ENCODE measurements at regions not wholly inside any gene's neighbourhood (a gene's known extent, or its start where the extent isn't known, plus 50 kb on each side); places are given as distances from the start of the nearest gene placed in this dataset.

DNA sequence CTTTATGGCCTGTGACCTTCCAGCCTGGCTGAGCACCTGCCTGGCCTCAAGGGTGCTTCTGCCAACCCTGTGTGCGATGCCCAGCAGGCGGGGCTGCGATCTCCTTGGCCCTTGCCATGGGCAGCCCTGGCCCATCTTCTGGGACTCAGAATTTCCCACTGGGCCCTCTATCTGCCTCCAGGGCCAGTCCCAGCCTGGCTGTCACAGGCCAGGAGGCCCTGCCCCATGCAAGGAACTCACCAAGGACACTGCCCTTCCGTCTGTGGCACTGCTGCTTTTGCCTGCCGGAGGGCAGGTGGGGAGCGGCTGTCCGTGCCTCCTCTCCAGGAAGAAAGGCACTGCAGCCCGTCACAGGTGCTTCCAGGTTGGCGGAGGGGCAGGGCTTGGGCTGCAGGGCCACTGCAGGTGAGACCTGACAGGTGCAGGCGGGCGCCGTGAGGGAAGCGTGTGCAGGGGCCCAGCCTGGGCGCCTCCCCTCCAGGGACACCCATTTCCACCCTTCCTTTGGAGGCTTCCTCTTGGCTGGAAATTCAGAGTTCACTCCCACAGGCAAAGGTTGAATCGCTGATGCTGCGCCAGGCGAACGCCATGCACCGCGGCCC is 177.8 kb downstream of the KIF26A start:
- DNase-seq = no peak
- Mint-ChIP-seq H3K27me3 (no peaks in the 10 kb centered on the region), H3K4me1 (no peaks in the 10 kb centered on the region), H3K4me3 (no peak overlapping the region), H3K36me3 (ENCODE audit: low read depth) (no peaks in the 10 kb centered on the region), H3K27ac (no peak overlapping the region), H3K9me3 (no peaks in the 10 kb centered on the region)
- ChIA-PET POLR2A (no interaction called here), CTCF (no interaction called here)

DNA sequence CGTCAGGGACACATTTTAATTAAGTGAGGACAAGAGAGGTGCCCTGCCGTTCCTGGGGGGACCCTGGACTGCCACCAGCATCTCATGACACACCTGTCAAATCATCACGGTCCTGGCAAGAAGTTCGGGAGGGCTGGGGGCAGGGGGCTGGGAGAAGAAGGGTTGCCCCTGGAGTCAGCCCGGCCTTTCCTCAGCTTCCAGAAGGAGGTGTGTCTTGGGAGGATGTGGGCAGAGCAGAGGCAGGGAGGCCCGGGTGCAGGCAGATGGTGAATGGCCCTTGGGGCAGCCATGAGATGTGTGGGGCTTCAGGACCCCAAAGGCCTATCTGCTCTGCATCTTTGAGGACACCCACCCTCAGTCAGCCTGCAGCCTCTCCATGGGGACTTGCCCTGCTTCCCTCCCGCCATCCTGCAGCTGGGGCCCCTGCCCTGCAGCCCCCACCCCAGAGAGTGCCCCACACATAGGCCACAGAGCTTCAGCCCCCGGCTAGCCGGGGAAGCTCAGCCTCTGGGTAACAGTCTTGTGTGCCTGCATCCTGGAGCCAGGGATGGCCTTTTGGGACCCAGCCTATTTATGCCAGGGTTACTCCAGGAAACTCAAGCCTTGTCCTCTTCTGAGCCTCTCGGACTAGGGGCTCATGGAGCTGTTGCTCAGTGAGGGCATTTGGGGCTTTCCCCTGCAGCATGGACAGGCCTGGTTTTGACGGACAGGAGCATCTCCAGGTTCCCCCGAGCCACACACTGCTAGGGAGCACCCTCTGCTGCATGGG is 178.5 kb downstream of the KIF26A start:
- POLR2A ChIA-PET = no interaction called here
- no peak overlapping the region for H3K27ac Mint-ChIP-seq

GRCh38 chr14:104317492-104317805 is 179.1 kb downstream of the KIF26A start:
- no peaks in the 10 kb centered on the region for H3K27me3 Mint-ChIP-seq
- DNase-seq = no peak
- CTCF ChIA-PET = no interaction called here

More for the DNA sequence above, 178.5 kb downstream of the KIF26A start:
- CTCF ChIA-PET = no interaction called here
- no peak for DNase-seq
- Mint-ChIP-seq H3K9me3 (no peaks in the 10 kb centered on the region), H3K4me1 (no peaks in the 10 kb centered on the region), H3K27me3 (no peaks in the 10 kb centered on the region), H3K4me3 (no peak overlapping the region), H3K36me3 (ENCODE audit: low read depth) (no peaks in the 10 kb centered on the region)

DNA sequence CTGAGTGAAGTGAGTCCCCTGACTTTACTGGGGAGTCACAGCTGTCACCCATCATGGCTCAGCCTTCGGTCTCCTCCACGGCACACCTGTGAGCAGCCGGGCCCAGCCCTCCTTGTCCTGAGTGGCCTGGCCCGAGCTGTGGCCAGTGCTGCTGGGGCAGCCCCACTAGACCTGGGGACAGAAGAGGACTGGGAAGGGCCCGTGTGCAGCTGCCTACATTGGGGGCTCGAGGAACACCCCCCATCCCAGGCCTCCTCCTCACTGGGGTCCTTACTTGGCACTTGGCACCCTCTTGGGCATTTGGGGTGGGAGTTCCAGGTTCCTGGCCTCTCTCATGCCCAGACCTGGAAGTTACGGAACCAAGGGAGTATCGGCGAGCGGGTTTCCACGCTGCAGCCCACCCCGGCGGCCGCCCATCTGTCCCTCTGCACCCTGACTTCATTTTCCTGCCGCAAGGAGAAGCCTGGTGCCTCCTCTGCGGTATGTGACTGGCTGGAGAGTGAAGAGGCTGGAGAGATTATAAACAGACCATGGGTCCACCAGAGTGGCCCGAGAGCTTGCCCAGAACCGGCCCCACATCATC is 179.7 kb downstream of the KIF26A start:
- Mint-ChIP-seq H3K4me1 (no peaks in the 10 kb centered on the region), H3K27me3 (no peaks in the 10 kb centered on the region), H3K4me3 (no peak overlapping the region), H3K36me3 (ENCODE audit: low read depth) (no peaks in the 10 kb centered on the region), H3K27ac (no peak overlapping the region), H3K9me3 (no peaks in the 10 kb centered on the region)
- no peak for DNase-seq
- ChIA-PET CTCF (no interaction called here), POLR2A (no interaction called here)

More at GRCh38 chr14:104317492-104317805, 179.1 kb downstream of the KIF26A start:
- no peak overlapping the region for H3K27ac Mint-ChIP-seq
- no peak overlapping the region for H3K4me3 Mint-ChIP-seq
- H3K9me3 Mint-ChIP-seq = no peaks in the 10 kb centered on the region
- H3K36me3 Mint-ChIP-seq (ENCODE audit: low read depth) = no peaks in the 10 kb centered on the region
- POLR2A ChIA-PET = no interaction called here
- no peaks in the 10 kb centered on the region for H3K4me1 Mint-ChIP-seq

DNA sequence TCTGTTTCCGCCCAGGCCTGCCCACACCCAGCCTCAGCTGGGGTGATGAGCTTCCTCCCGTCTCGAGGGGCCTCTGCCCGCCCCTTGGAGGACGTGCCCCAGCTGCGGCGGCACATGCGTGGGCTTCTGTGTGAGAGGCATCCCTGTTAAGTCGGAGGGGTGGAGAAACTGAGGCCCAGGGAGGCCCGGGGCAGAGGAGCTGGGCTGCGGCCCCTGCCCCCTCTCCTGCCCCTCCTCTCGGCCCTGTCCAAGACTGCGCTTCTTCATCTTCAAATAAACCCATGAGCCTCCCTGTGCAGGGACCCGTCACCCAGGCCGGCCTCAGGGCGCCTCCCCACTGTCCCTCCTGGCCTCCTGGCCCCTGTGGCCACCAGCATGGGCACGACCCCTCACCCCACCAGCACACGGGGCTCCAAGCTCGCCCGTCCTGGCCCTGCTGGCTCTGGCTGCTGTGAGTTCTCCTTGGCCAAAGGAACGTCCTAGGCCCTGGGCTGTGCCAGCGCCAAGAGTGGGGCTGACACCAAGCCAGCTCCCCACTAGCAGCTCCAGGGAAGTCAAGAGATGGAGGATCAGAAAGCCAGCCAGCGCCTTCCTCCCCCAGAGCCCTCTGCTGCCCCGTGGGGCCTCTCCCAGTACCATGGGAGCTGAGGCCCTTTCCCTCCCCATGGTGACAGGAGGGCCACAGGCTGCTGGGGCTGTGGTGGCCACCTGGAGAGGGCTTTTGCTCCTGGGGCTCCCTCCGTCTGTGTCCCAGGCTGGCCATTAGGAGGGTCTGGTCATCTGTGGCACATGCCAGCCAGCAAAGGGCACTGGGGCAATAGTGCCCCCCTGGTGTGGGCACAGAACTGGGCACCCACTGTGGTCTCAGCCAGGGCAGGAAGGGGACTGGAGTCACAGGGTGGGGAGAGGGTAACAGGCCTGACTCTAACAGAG is 180.4 kb downstream of the KIF26A start:
- Mint-ChIP-seq H3K4me3 (no peak overlapping the region), H3K9me3 (no peaks in the 10 kb centered on the region), H3K27ac (no peak overlapping the region), H3K27me3 (no peaks in the 10 kb centered on the region), H3K4me1 (no peaks in the 10 kb centered on the region), H3K36me3 (ENCODE audit: low read depth) (no peaks in the 10 kb centered on the region)
- CTCF ChIA-PET = no interaction called here
- no peak for DNase-seq
- POLR2A ChIA-PET = no interaction called here

- no peaks in the 10 kb centered on the region for H3K36me3 Mint-ChIP-seq (ENCODE audit: low read depth)
- H3K27me3 Mint-ChIP-seq = no peaks in the 10 kb centered on the region
- ChIA-PET POLR2A (no interaction called here), CTCF (no interaction called here)
- no peaks in the 10 kb centered on the region for H3K4me1 Mint-ChIP-seq
- no peaks in the 10 kb centered on the region for H3K9me3 Mint-ChIP-seq
- H3K27ac Mint-ChIP-seq = no peak overlapping the region
- H3K4me3 Mint-ChIP-seq = no peak overlapping the region
- DNase-seq = no peak
Measured at GRCh38 chr14:104319491-104320241, 181.3 kb downstream of the KIF26A start.

DNA sequence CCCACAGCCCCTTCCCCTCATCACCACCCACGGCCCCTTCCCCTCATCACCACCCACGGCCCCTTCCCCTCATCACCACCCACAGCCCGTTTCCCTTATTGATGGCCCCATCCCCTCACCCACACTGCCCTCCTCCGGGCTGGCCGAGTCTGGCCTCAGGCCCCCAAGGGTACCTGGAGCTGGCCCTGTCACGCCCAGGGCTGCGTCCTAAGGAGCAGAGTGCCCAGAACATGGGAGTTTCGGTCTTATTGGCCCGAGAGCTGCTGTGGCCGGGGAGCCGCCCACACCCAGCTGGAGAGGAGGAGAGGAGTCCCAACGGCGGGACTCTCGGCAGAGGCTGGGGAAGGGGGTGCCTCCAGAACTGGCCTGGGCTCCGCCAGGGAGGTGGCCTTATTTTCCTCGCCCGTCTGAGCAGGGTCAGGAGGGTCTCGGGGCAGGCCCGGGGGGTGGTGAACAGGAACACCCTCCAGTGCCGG is 182.3 kb downstream of the KIF26A start:
- Mint-ChIP-seq H3K27me3 (no peaks in the 10 kb centered on the region), H3K4me1 (no peaks in the 10 kb centered on the region), H3K4me3 (no peak overlapping the region), H3K9me3 (no peaks in the 10 kb centered on the region), H3K36me3 (ENCODE audit: low read depth) (no peaks in the 10 kb centered on the region), H3K27ac (no peak overlapping the region)
- ChIA-PET CTCF (no interaction called here), POLR2A (no interaction called here)
- DNase-seq = no peak

DNA sequence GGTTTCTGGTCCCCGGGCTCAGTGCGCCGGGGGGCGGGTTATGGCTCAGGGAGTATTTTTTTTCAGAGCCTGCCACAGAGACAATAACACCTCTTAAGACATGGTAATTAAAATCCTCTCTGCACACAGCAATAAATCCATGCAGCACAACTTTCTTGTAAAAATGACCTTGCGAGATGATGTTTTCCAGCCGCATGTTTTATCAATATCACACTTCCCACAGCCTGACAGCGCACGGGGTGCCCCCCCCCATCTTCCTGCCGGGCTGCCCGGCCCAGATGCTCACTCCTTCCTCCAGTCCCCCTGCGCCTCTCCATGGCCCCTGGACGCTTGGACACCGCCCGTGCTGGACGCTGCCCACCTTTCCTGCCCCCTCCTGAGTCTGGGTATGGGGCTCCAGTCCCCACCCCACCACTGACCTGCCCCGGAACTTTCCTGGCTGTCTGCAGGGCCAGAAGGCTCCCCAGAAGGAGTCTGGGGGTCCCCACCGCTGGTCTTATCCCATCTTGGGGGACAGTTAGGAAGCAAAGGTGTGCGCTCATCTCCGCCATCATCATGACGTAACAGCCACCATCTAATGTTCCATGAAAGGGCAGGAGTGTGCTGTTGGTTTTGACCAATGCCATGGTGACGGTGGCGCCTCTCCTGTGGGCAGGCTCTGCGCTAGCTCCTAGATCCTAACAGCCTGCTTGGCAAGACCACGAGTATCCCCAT is 182.9 kb downstream of the KIF26A start:
- H3K4me1 Mint-ChIP-seq = no peaks in the 10 kb centered on the region
- no peak overlapping the region for H3K27ac Mint-ChIP-seq

GRCh38 chr14:104321802-104322130 is 183.4 kb downstream of the KIF26A start:
- Mint-ChIP-seq H3K4me1 (no peaks in the 10 kb centered on the region), H3K4me3 (no peak overlapping the region), H3K36me3 (ENCODE audit: low read depth) (no peaks in the 10 kb centered on the region), H3K9me3 (no peaks in the 10 kb centered on the region), H3K27ac (no peak overlapping the region), H3K27me3 (no peaks in the 10 kb centered on the region)
- POLR2A ChIA-PET = no interaction called here
- DNase-seq = no peak
- CTCF ChIA-PET = no interaction called here

More for the DNA sequence above, 182.9 kb downstream of the KIF26A start:
- Mint-ChIP-seq H3K27me3 (no peaks in the 10 kb centered on the region), H3K36me3 (ENCODE audit: low read depth) (no peaks in the 10 kb centered on the region), H3K4me3 (no peak overlapping the region), H3K9me3 (no peaks in the 10 kb centered on the region)
- DNase-seq = no peak
- POLR2A ChIA-PET = no interaction called here
- CTCF ChIA-PET = no interaction called here

- H3K36me3 Mint-ChIP-seq (ENCODE audit: low read depth) = no peaks in the 10 kb centered on the region
- CTCF ChIA-PET = no interaction called here
- no peaks in the 10 kb centered on the region for H3K9me3 Mint-ChIP-seq
- H3K4me3 Mint-ChIP-seq = no peak overlapping the region
- POLR2A ChIA-PET = no interaction called here
- H3K27ac Mint-ChIP-seq = no peak overlapping the region
- no peaks in the 10 kb centered on the region for H3K27me3 Mint-ChIP-seq
- H3K4me1 Mint-ChIP-seq = no peaks in the 10 kb centered on the region
- DNase-seq = no peak
Measured at GRCh38 chr14:104322531-104323366, 184.4 kb downstream of the KIF26A start.

DNA sequence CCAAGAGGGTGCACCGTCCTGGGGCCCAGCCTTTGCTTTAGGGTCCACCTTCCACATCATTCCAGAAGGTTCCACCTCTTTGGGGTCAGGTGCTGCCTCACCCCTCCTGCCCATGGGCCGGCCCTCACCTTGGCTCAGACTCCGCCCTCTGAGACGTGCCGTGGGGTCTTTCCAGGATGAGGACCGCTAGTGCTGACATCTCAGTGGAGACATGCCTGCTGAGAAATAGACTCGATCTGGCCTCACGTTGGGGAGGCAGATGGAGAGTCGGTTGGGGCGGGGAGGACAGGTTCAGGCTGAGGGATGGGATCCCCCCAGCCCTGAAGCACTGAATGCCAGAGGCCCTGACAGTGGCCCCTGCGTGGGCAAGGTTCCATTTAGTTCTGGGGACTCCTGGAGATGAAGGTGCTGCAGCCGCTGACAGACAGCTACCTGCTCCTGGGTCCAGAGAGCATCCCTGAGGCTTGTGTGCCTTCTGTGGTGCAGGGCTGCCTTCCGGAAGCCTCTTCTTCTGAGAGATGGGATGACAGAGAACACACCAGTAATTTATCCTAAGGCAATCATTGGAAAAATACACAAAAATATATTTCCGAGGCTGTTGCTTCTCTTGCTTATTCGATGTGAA is 185.3 kb downstream of the KIF26A start:
- Mint-ChIP-seq H3K27ac (no peak overlapping the region), H3K4me3 (no peak overlapping the region), H3K27me3 (no peaks in the 10 kb centered on the region), H3K4me1 (no peaks in the 10 kb centered on the region), H3K9me3 (no peaks in the 10 kb centered on the region), H3K36me3 (ENCODE audit: low read depth) (no peaks in the 10 kb centered on the region)
- POLR2A ChIA-PET = no interaction called here
- DNase-seq = no peak
- CTCF ChIA-PET = no interaction called here

GRCh38 chr14:104326848-104327247 is 188.5 kb downstream of the KIF26A start:
- Mint-ChIP-seq H3K4me3 (no peak overlapping the region), H3K9me3 (peaks cover 7% of the 10 kb centered on the region), H3K27ac (no peak overlapping the region), H3K4me1 (no peaks in the 10 kb centered on the region), H3K36me3 (ENCODE audit: low read depth) (no peaks in the 10 kb centered on the region), H3K27me3 (no peaks in the 10 kb centered on the region)
- no peak for DNase-seq
- ChIA-PET POLR2A (no interaction called here), CTCF (no interaction called here)

Measured in activated CD4-positive, alpha-beta memory T cell treated with anti-CD3 and anti-CD28 coated beads, Interleukin-2, amount 10 ng/mL, durations not matched to agents 7 days and 5 days (primary cell).